ENCODE measurements at regions not wholly inside any gene's neighbourhood (a gene's known extent, or its start where the extent isn't known, plus 50 kb on each side); places are given as distances from the start of the nearest gene placed in this dataset.

DNA sequence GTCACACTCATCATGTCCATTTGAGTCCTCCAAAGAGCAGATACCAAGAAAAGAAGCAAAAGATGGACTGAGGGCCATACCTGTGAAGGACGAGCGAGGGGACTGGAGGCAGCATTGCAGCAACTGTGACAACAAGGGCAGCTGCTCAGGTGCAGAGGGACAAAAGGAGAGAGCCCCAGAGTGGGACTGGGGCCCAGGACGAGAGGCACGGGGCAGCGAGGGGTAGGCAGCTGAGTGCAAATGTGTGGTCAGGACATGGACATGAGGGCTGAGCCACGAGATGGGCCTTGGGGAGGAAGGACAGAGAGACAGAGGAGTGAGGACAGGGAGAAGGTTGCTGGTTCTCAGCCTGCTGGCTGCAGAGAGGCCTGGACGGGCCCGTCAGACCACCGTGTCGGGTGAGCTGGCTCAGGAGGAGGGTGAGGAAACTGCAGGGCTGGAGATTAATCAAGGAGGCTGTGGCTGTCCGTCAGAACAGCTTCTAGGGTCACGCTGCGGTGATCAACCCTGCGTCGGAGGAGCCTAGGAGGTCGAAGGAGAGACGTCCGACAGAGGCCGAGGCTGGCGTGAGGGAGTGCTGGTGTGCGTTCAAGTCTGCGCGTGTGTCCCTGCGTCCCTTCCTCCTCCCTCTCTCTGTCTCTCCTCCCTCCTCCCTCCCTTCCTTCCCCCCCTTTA lies 206.8 kb upstream of the HDAC4 start:
- no peak for TF ChIP-seq BACH1 (tag; IDR thresholded peaks at IDR 0.05)
- TF ChIP-seq MXI1 (IDR thresholded peaks at IDR 0.05; ENCODE audit: low read depth, low read length) = no peak
- no peak for TF ChIP-seq CHD2 (IDR thresholded peaks at IDR 0.05; ENCODE audit: low read depth, low read length)
- TF ChIP-seq ZNF217 (CRISPR knock-in tag; IDR thresholded peaks at IDR 0.05) = no peak
- TF ChIP-seq EP300 (IDR thresholded peaks at IDR 0.05; ENCODE audit: low read length) = no peak
- TF ChIP-seq, protein P1, sequence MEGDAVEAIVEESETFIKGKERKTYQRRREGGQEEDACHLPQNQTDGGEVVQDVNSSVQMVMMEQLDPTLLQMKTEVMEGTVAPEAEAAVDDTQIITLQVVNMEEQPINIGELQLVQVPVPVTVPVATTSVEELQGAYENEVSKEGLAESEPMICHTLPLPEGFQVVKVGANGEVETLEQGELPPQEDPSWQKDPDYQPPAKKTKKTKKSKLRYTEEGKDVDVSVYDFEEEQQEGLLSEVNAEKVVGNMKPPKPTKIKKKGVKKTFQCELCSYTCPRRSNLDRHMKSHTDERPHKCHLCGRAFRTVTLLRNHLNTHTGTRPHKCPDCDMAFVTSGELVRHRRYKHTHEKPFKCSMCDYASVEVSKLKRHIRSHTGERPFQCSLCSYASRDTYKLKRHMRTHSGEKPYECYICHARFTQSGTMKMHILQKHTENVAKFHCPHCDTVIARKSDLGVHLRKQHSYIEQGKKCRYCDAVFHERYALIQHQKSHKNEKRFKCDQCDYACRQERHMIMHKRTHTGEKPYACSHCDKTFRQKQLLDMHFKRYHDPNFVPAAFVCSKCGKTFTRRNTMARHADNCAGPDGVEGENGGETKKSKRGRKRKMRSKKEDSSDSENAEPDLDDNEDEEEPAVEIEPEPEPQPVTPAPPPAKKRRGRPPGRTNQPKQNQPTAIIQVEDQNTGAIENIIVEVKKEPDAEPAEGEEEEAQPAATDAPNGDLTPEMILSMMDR (IDR thresholded peaks at IDR 0.05 in 2 of 3, conservative IDR thresholded peaks at IDR 0.05 in 1 of 3; ENCODE audit: insufficient read depth in 2 of 3, low read depth in 1 of 3, low read length in 3 of 3) = no peak
- TF ChIP-seq CAMTA2 (CRISPR knock-in tag; conservative IDR thresholded peaks at IDR 0.05) = no peak
- TF ChIP-seq KAT7 (CRISPR knock-in tag; IDR thresholded peaks at IDR 0.05; ENCODE audit: borderline replicate concordance) = no peak
- TF ChIP-seq SUPT5H (IDR thresholded peaks at IDR 0.05) = no peak
- no peak for TF ChIP-seq ELK1 (CRISPR knock-in tag; IDR thresholded peaks at IDR 0.05)
- TF ChIP-seq, protein P2, sequence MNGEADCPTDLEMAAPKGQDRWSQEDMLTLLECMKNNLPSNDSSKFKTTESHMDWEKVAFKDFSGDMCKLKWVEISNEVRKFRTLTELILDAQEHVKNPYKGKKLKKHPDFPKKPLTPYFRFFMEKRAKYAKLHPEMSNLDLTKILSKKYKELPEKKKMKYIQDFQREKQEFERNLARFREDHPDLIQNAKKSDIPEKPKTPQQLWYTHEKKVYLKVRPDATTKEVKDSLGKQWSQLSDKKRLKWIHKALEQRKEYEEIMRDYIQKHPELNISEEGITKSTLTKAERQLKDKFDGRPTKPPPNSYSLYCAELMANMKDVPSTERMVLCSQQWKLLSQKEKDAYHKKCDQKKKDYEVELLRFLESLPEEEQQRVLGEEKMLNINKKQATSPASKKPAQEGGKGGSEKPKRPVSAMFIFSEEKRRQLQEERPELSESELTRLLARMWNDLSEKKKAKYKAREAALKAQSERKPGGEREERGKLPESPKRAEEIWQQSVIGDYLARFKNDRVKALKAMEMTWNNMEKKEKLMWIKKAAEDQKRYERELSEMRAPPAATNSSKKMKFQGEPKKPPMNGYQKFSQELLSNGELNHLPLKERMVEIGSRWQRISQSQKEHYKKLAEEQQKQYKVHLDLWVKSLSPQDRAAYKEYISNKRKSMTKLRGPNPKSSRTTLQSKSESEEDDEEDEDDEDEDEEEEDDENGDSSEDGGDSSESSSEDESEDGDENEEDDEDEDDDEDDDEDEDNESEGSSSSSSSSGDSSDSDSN (IDR thresholded peaks at IDR 0.05; ENCODE audit: borderline replicate concordance in 1 of 2, low read depth in 2 of 2, low read length in 2 of 2) = no peak
